ENCODE measurements at regions not wholly inside any gene's neighbourhood (a gene's known extent, or its start where the extent isn't known, plus 50 kb on each side); places are given as distances from the start of the nearest gene placed in this dataset.
"Not testable (repeated sequence)": the region's sequence is repeated elsewhere in the genome, so short reads cannot be mapped to it uniquely, and the experiment has no call there.

DNA sequence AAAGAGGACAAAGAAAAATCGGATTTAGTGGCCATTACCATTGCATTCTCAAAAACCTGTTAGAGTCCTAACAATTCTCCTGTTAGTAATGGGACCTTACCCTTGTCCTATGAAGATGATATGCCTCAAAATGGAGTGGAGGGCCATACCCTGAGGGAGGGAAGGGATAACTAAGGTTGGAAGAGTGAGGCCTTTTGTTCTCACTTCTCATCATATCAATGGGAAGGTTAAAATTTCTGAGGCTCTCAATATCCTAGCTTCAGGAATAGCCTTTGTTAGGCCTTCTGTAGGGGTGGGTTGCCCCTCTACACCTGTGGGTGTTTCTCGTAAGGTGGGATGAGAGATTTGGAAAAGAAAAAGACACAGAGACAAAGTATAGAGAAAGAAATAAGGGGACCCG, 109.4 kb upstream of the SGIP1 start:
- not testable (repeated sequence) for DNase-seq

DNA sequence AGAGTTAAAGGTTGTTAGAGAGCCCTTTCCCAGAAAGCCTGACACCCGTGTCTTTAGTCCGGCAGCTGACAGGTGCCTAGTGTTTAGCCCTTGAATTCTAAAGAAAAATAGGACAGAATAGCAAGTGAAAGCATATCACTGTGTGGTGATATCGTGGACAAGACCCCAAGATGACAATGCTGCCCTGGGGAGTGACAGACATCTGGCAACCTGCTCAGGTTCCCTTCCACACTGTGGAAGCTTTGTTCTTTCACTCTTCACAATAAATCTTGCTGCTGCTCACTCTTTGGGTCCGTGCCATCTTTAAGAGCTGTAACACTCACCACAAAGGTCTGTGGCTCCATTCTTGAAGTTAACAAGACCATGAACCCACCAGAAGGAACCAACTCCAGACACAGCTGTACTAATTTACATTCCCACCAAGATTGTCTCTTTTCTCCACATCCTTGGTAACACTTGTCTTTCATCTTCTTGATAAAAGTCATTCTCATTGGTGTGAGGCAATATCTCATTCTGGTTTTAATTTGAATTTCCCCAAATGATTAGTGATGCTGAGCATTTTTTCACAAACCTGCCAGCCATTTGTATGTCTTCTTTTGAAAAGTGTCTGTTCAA, 107.6 kb upstream of the SGIP1 start:
- no peak for DNase-seq

DNA sequence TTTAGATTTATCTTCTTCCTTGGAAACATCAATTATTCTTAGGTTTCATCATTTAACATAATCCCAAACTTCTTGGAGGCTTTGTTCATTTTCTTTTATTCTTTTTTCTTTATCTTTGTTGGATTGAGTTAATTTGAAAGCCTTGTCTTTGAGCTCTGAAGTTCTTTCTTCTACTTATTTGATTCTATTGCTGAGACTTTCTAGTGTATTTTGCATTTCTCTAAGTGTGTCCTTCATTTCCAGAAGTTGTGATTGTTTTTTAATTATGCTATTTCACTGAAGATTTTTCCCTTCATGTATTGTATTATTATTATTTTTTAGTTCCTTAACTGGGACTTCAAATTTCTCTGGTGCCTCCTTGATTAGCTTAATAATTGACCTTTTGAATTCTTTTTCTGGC, 103.1 kb upstream of the SGIP1 start:
- DNase-seq: not testable (repeated sequence)

DNA sequence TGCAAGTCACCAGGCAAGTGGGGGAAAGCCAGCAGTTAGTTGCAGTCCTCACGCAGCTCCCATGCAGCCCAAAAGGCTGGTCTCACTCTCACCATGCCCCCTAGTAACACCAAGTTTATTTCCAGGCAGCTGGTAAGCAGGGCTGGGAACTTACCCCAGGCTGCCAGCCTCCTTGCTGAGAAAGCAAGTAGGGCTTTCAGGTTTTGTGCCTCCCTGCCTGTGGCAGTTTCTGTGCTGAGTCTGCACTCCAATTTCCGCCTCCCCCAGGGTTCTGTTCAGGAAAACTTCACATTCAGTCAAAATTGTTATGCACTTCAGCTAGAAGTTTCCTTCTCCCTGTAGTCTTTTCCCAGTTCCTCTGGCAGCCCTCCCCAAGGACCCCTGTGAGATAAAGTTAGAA, 102.0 kb upstream of the SGIP1 start:
- no peak for DNase-seq

DNA sequence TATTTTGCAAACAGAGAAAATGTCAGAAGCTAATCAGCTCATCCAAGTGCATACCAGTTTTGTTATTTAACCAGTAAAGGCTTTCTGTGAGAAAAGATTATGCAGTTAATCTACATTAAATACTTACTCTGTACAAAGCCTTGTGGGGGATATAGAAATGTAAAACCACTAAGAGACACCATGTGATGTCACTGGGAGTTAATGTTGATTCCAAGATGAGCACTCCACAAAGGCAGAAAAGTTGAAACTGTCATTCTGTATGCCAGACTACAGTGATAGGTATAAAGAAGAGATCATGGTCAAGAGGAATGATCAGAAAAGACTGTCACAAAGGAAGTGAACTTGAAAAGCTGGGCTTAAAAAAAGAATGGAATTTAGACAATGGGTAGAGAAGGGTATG, 100.3 kb upstream of the SGIP1 start:
- DNase-seq: no peak

DNA sequence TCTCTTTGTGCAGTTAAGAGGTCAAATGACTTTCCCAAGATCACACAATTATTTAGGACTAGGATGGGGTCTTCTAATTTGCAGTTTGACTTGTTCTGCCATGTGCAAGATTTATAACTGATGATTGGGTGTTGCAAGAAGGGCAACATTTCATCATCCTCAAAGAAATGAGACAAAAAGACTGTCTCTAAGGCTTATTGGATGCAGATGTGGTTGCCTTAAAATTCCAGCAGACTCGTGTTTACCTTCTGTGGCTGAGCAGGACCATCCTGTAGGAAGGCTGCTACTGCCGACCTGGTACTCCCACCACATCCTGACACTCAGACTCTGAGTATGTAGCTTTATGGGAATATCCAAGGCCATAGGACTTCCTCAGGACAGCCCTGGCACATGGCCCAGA, 99.9 kb upstream of the SGIP1 start:
- DNase-seq: no peak

DNA sequence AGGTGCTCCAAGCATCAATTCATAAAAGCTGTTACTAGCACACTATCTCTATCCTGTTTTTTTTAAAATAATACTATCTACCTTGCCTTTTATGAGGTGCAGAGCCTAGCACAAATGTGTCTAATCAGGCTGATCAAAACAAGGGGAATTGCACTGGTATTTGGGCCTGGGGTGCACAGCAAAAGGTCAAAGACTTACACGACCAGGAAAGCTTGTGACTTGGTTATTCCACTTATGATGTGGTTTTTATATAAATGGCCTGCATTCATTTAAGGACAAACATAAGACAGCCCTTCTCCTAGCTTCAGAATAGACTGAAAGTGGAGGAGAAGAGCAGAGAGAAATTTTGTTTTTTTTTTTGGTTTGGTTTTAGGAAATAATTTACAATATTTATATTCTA, 98.4 kb upstream of the SGIP1 start:
- no peak for DNase-seq

DNA sequence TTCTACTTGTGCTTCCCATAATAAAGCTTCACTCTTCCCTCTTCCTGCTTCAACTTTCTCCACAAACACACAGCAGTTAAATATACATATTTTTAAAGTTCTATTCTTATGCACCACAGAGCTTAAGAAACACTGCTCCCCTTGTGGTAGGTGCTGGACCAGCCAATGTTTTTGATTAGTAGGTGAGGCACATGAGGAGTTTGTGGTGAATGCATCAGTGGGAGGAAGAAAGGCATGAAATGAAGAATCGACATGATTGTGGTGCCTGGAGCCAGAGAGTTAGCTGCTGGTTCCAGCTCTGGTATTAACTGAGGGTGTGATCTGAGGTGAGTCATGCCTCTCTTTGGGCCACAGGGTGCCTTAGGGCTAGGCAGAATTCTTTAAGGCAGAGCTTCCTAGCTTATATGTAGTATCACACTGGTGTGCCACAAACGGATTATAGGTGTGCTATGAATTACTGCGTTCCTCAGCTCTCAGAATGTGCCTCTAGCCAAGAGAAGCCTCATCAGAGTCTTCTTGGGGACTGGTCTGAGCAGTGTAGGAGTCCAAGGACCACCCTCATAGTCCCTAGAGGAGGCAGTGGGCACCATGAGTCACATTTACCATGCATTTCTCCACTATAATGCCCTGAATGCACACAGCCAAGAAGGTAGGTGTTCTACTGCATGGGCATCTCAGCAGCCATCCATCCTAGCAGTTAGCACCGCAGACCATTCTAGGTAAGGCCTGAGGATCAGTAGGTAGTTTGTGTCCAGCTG, 97.4 kb upstream of the SGIP1 start:
- peak; percentile 19 for DNase-seq

DNA sequence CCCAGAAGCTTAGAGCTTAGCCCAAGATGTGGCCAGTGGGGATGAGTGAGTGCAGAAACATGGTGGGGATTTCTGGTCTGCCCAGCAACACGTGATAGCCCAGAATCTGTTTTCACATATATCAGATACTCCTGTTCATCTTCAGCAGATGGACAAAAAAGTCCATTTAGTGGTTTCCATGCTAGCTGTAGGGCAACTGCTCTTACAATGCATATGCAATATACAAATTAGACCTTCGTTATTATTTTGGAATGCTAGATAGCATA, 96.9 kb upstream of the SGIP1 start:
- no peak for DNase-seq

DNA sequence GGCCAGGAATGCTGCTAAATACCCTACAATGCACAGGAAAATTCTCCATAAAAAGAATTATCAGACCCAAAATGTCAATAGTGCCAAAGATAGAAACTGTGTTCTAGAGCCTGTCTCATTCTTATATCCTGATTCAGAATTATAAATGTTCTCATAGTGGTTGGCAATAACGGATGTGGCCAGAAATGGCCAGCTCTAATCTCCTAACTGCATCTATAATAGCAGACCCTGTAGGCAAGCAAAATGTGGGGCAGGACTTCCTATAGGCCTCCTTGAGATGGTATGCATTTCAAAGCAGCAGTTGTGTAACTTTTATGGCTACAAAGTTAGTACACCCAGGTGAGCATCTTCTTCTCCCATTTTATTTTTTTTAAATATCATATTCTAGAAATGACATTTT, 95.9 kb upstream of the SGIP1 start:
- DNase-seq: no peak

DNA sequence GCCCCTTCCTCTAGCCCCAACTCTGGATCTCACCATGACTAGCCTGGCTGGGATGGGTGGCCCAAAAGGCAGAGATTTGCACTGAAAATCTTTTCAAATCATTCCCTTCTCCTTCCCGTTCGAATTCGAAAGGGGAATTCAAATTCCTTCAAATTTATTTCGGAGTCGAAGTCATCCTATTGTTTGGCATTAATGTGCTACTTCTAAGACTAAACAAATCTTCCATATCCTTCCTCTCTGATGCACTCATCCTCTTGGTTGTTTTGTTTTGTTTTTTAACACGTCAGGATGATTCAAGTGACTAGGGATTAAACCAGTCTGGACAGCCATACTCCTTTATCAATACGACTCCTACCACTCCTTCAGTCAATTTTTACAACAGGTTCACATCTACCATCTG, 95.5 kb upstream of the SGIP1 start:
- DNase-seq: no peak

DNA sequence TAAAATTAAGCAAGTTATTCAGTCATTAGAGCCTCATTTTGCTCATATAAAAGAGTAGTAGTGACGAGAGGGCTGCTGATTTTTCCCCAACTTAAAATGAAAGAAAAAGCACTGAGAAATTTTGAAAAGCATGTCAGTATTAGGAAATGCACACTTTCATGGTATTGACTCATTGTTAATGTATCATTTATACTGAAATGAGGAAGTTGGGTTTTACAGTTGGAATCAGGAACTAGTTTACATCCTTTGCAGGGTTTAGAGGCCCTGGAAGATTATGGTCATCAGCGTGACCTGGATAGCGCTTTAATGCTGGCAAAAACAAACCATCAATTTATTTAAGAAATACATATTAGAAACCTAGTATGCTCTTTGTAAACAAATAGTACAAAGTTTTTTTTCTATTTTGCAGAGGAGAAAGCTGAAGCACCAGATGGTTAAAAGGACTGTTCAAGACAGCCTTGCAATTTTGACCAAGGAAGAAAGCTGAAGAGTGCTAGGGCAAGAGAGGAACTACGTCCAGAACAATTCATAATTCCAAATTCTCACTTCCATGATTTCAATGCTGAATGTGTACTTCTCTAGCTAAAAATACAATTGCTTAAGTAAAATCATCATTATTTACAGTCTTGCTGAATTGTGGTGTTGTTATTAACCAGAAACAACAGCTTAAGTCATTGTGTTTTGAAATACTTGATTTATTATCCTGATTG, 94.8 kb upstream of the SGIP1 start:
- no peak for DNase-seq

DNA sequence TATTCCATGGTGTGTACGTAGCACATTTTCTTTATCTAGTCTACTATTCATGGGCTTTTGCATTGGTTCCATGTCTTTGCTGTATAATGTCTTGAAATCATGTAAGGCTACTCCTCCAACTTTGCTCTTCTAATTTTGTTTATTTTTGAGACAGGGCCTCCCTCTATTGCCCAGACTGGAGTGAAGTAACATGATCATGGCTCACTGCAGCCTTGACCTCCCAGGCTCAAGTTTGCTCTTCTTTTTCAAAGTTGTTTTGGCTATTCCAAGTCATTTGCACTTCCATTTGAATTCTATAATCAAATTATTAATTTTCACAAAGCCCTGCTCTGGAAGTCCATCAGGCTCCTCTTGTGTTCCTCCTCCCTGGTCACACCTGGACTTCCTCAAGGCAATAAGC, 90.2 kb upstream of the SGIP1 start:
- DNase-seq: no peak

DNA sequence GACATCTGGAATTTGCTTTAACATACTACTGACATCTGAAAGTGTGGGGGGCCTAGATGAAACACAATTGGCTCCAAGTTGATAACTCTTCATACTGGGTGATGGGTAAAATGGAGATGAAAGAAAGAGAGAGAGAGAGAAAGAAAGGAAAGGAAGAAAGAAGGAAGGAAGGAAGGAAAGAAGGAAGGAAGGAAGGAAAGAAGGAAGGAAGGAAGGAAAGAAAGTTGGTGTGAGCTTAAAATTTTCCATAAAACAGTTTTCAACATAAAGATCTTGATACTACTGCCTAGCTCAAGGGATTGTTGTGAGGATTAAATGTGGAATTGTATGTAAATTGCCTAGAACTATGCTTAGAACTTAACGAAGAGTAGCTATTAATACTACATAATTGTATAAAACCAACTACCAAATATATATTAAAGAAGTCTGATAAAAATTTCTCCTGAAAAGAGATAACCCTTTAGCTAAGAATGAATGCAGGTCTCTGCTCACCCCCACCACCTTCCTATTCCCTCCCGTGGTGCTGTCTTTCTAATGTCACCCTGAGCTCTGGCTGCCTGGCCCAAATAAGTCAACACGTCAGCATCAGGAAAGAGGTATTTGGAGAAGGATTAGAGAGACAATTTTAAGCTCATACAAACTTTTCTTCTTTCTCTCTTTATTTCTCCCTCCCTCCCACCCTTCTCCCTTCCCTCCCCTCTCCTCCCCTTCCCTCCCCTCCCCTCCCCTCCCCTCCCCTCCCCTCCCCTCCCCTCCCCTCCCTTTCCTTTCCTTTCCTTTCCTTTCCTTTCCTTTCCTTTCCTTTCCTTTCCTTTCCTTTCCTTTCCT, 89.3 kb upstream of the SGIP1 start:
- DNase-seq: no peak

DNA sequence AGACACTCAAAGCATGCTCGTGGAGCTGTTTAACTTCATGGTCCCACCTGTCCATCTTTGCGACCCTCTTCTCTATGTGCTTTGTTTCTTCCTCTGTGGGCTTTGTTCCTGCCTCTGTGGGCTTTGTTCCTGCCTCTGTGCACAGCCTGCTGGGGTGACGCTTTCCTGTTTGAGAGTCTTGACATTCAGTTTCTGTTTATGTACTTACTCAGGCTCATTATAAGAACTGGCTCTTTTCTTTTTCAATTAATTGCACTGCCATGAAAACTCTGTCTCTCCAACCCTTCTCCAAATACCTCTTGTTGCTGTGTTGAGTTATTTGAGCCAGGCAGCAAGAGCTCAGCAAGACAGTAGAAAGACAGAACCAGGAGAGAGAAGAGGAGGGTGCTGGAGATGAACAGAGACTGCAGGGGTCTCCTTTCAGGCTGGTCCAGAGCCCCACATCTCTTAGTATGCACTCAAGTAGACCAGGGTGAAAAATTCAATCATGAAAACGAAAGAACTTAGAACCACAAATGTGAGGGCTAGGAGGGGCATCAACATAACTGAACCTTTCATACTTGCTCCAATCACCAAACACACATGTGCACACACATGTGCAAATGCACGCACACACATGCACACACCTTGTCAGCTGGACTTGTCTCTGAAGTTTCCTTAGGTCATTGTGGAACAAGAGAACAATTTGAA, 88.3 kb upstream of the SGIP1 start:
- peak; percentile 31 for DNase-seq

DNA sequence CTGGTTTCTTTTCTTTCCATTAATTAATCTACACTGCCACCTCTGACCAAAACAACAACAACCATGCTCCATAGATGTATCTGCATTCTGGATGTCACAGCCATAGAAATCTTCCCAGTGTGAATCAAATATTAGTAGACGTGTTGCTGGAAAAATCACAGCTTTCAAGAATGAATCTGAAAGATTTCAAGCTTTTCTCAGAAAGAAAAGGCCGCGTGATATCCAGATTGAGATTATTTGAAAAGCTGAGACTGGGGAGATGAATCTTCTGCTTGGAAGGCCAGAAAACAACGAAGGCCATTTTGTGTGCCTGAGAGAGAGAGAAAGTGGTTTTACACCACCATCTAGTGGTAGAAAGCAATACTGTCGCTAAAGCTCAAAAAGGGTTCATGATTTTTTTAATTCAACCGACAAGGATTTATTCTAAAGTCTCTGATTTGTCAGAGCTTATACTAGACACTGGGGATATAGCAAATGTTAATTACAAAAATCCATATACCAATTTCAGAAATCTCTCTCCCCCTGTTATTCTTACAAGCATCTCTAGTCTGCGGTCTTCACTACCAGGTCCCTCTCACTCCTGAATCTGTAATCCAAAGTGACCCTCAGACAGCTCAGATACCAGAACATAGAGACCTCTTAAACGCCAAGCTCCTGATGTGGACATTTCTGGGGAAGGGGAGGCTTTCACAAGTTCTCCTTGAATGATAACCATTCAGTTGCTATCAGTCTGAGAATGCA, 87.5 kb upstream of the SGIP1 start:
- DNase-seq: peak; percentile 24

DNA sequence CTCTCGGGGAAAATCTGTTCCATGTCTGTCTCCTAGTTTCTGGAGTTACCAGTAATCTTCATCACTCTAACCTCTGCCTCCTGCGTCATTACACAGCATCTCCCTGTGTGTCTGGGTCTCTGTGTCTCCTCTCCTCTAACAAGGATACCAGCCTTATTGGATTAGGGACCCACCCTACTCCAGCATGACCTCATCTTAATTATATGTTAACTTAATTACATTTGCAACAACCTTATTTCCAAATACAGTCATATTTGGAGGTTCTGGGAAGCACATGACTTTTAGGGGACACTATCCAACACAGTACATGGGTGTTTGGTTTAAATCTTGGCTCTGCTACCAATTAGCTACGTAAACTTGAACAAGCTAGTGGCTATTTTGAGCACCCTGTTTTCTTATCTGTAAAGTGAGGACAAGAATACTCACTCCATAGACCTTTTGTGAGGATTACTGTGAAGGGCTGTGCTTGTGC, 83.9 kb upstream of the SGIP1 start:
- no peak for DNase-seq

DNA sequence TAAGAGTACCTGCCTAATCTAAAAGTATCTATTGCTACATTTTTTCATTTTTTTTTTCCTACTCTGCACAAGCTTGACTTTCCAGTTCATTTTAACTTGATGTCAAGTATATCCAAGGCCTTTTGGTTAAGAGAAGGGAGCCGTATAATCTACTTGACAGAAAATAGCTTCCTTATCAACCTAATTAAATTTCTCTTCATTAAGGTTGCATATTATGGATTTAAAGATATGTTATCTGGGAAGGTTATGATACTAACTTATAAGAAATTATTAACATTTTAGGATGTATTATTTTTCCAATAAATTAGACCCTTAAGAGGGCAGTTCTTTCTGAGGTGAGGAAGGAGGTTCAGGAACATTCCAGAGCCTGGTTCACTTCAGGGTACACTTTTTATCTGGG, 83.1 kb upstream of the SGIP1 start:
- no peak for DNase-seq

DNA sequence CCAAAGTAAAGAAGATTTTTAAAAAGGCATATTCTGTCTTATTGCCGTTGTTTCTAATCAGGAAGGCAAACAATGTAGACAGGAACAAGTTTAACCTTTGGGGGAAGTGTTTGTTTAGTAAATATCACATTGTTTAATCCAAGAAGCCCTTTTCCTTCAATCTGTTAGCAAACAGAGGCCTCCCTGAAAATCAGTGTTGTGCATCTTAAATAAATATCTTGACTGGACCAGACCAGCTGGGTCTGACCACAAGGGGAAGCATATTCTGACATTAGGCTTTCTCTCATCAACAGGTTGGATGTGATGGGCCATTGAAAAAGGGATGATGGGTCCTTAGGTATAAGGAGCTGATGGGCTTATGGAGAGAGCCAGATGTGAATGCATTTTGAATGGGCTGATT, 81.8 kb upstream of the SGIP1 start:
- DNase-seq: no peak

DNA sequence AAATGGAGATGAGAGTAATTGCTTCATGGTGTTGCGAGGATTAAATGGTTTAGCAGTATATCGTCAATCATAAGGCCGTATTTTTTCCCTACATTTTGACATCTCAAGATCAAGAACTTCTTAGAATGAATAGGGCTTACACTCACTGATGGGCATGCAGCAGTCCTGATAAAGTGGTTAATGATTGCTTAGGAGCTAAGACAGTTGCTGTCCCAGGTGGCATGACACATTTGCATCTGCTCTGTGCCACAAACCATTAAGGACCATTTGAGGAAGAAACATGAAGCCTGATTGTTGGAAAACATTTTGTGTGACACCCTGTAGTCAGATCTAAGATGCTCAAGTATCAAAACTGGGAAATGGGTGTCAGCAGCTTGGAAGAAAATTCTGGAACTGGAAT, 81.0 kb upstream of the SGIP1 start:
- no peak for DNase-seq

DNA sequence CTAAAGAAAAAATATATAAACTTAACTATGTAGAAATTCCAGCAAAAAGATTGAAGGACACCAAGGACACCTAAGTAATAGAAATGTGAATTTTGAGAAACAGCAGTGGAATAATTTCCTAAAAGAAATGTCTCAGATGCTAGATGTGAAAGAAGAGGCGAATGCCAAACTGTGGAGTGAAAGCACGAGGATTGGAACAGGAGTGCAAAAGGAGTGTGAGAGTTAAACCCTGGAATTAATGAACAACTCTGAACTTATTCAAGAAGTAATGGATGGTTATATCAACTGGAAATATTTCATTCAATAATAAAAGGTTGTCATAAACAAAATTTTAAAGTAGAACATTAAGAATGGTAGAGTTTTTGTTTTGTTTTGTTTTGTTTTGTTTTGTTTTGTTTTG, 78.5 kb upstream of the SGIP1 start:
- no peak for DNase-seq

DNA sequence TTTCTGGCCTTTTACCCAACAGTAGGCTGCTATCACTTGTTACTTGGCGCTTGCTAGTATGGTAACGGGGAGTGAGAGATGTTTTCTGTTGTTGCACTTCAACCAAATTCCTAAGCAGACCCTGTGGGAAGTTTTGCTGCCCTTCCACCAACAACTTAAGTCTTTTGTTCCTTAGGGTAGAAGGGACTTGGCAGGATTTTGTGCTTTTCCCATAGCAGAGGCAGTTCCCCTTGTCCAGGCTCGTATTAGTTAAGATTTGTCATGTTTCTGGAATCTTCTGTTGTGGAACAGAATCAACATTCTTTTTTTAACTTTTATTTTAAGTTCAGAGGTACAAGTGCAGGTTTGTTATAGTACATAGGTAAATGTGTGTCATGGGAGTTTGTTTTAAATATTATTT, 73.2 kb upstream of the SGIP1 start:
- no peak for DNase-seq
